Upper lobe of right lung (tissue), 1 donor: ENCODE measurements at regions not wholly inside any gene's neighbourhood (a gene's known extent, or its start where the extent isn't known, plus 50 kb on each side); places are given as distances from the start of the nearest gene placed in this dataset.

Experiments used
- ATAC-seq: fragments of 200-7000 bp; cut with Tn5 transposase; one replicate; pipeline ENCODE4 v1.9.1; 2020; ENCODE audit warnings: mild to moderate bottlenecking, moderate library complexity
- DNase-seq: peaks from one replicate; pipeline ENCODE4 v3.0.0-alpha.2; 2020
- H3K27ac ChIP-seq: fragments of 200-600 bp; one replicate; pipeline ENCODE4 v1.8.0; 2022
- H3K27me3 ChIP-seq: fragments of 200-600 bp; one replicate; pipeline ENCODE4 v1.8.0; 2022; ENCODE audit warnings: mild to moderate bottlenecking
- H3K36me3 ChIP-seq: fragments of 200-600 bp; one replicate; pipeline ENCODE4 v1.8.0; 2022
- H3K4me1 ChIP-seq: fragments of 200-600 bp; one replicate; pipeline ENCODE4 v1.8.0; 2022
- H3K4me3 ChIP-seq: fragments of 200-600 bp; one replicate; pipeline ENCODE4 v1.8.0; 2022; ENCODE audit warnings: mild to moderate bottlenecking
- H3K9me3 ChIP-seq: fragments of 200-600 bp; one replicate; pipeline ENCODE4 v1.8.0; 2022
- intact Hi-C: fragments of 100-400 bp; cut with DNase I; formaldehyde crosslinking; loops from one replicate; pipeline ENCODE4 v1.11.0; 2022
- TF ChIP-seq, protein P1 (sequence below): fragments of 200-600 bp; IDR thresholded peaks from one replicate; pipeline ENCODE4 v1.8.0; 2022; ENCODE audit warnings: antibody characterized with exemption
- donor health status: DM: no; HTN: yes; CAD: no; lungs with severe emphysema.

GRCh38 chr2:120917886-120918285 lies 182.2 kb downstream of the GLI2 start:
- Histone ChIP-seq H3K4me3 (no peak overlapping the region), H3K27me3 (no peaks in the 10 kb centered on the region), H3K4me1 (peaks cover 21% of the 10 kb centered on the region), H3K9me3 (no peaks in the 10 kb centered on the region), H3K36me3 (no peaks in the 10 kb centered on the region), H3K27ac (no peak overlapping the region)
- no peak for DNase-seq
- ATAC-seq = no peak
- TF ChIP-seq, protein P1, sequence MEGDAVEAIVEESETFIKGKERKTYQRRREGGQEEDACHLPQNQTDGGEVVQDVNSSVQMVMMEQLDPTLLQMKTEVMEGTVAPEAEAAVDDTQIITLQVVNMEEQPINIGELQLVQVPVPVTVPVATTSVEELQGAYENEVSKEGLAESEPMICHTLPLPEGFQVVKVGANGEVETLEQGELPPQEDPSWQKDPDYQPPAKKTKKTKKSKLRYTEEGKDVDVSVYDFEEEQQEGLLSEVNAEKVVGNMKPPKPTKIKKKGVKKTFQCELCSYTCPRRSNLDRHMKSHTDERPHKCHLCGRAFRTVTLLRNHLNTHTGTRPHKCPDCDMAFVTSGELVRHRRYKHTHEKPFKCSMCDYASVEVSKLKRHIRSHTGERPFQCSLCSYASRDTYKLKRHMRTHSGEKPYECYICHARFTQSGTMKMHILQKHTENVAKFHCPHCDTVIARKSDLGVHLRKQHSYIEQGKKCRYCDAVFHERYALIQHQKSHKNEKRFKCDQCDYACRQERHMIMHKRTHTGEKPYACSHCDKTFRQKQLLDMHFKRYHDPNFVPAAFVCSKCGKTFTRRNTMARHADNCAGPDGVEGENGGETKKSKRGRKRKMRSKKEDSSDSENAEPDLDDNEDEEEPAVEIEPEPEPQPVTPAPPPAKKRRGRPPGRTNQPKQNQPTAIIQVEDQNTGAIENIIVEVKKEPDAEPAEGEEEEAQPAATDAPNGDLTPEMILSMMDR = no peak
- intact Hi-C loops = no loop called here

DNA sequence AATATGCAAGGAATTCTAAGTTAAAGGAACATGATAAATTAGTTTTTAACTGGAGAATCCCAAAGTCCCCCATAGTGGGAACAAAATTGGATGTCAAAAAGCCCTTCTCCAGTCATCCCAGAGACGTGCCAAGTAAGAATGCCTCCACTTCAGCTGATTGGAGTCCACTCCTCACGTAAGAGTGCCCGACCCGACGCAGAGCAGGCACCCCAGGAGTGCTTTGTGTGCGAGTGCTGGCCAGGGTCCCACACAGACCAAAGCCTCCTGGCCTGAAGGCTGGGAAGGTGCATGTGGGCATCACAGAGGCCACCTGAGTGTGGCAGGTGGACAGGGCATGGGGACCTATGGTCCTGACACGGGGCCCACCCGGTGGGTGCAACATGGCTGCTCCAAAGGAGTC lies 183.5 kb downstream of the GLI2 start:
- H3K36me3 ChIP-seq = no peaks in the 10 kb centered on the region
- ATAC-seq = no peak
- no peak overlapping the region for H3K4me3 ChIP-seq
- H3K4me1 ChIP-seq = peaks cover 18% of the 10 kb centered on the region
- no peaks in the 10 kb centered on the region for H3K27me3 ChIP-seq
- TF ChIP-seq, protein P1 = no peak
- no peak overlapping the region for H3K27ac ChIP-seq
- DNase-seq = no peak
- H3K9me3 ChIP-seq = no peaks in the 10 kb centered on the region
- intact Hi-C loops = no loop called here

DNA sequence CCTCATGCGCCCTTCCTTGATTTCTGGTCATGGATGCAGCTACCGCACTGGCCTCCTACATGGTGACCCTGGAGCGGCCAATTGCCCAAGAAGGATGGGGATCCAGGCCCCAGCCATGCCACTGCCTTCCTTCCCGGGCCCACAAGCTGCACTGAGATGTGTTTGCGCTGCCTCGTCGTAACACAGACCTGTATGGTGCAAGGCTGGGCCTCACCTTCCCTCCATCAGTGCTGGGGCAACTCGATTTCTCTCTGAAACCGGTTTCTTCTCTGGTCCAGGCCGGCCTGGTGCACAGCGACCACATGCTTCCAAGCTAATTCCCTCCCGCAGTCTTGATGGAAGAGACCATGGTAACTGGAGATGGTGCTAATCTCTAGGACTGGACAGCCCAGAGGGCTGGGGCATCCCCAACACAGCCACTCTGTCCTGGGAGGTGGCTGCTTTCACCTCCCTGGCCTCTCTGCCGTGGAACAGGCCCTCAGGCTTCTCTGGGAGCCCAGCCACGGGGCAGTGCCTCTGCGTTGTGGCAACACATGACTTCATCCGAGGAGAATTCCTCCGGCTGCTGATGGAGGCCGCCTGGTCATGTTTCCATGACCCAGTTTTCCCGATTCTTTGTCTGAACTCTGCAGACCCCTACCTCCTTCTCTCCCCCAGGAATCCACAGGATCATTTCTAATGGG lies 184.2 kb downstream of the GLI2 start:
- ATAC-seq (peak; percentile 34), DNase-seq (no peak)
- Histone ChIP-seq H3K27ac (peak overlapping the region; percentile 30), H3K27me3 (no peaks in the 10 kb centered on the region), H3K9me3 (no peaks in the 10 kb centered on the region), H3K36me3 (no peaks in the 10 kb centered on the region), H3K4me1 (peaks cover 11% of the 10 kb centered on the region), H3K4me3 (no peak overlapping the region)
- intact Hi-C loops = no loop called here
- TF ChIP-seq, protein P1 = no peak

GRCh38 chr2:120920454-120921148 lies 184.9 kb downstream of the GLI2 start:
- Histone ChIP-seq H3K4me1 (peaks cover 4% of the 10 kb centered on the region), H3K4me3 (no peak overlapping the region), H3K9me3 (no peaks in the 10 kb centered on the region), H3K36me3 (no peaks in the 10 kb centered on the region), H3K27me3 (no peaks in the 10 kb centered on the region), H3K27ac (peak overlapping the region; percentile 30)
- intact Hi-C loops = no loop called here
- TF ChIP-seq, protein P1 = no peak
- ATAC-seq (no peak), DNase-seq (no peak)

DNA sequence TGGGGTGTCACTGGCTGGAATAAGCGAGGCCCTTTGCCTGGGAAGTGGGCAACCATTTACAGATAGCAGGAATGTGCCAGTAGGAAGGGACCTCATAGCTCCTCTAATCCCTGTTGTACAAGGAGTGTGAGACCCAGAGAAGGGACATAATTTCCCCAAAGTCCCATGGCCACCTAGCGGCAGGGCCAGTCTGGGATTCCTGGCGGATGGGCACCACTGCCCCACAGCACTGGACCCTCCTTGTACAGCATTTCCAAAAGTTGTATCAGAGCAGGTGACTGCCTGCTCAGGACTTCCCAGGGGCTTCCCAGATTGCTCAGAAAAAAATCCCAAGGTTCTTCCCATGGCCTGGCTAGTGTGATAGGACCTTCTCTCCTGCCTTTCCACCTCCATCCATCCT lies 185.8 kb downstream of the GLI2 start:
- no peaks in the 10 kb centered on the region for H3K9me3 ChIP-seq
- no peak for ATAC-seq
- DNase-seq = no peak
- no peaks in the 10 kb centered on the region for H3K4me1 ChIP-seq
- TF ChIP-seq, protein P1 = no peak
- intact Hi-C loops = no loop called here
- H3K27ac ChIP-seq = no peak overlapping the region
- H3K4me3 ChIP-seq = no peak overlapping the region
- no peaks in the 10 kb centered on the region for H3K27me3 ChIP-seq
- no peaks in the 10 kb centered on the region for H3K36me3 ChIP-seq
